ENCODE measurements at regions not wholly inside any gene's neighbourhood (a gene's known extent, or its start where the extent isn't known, plus 50 kb on each side); places are given as distances from the start of the nearest gene placed in this dataset.

GRCh38 chr2:104521247-104521646, 332.7 kb upstream of the POU3F3 start:
- Histone ChIP-seq H2BK12ac (ENCODE audit: insufficient read length, low read depth, low read length) (no peak overlapping the region), H4K8ac (replicated peaks; ENCODE audit: insufficient read length, low read depth, low read length) (no peak overlapping the region), H3K4me2 (ENCODE audit: insufficient read depth, insufficient read length, low read length) (no peak overlapping the region), H3K79me2 (ENCODE audit: insufficient read depth, low read length) (no peaks in the 10 kb centered on the region), H4K5ac (ENCODE audit: insufficient read length, low read depth, low read length) (no peak overlapping the region), H4K91ac (ENCODE audit: insufficient read length, low read depth, low read length) (no peak overlapping the region), H3K23me2 (ENCODE audit: insufficient read length, low read depth, low read length, poor library complexity, severe bottlenecking) (no peaks in the 10 kb centered on the region), H2BK20ac (ENCODE audit: low read depth, low read length, poor library complexity, severe bottlenecking) (no peak overlapping the region), H3T11ph (ENCODE audit: low read length) (no peak overlapping the region), H3K4me1 (ENCODE audit: insufficient read depth, low read length) (no peaks in the 10 kb centered on the region), H3K18ac (ENCODE audit: insufficient read length, low read depth, low read length) (no peak overlapping the region), H2BK120ac (ENCODE audit: low read depth, low read length, poor library complexity, severe bottlenecking) (no peak overlapping the region), H3K27me3 (ENCODE audit: insufficient read depth, low read length) (no peaks in the 10 kb centered on the region), H2AFZ (ENCODE audit: low read length) (no peak overlapping the region), H3K9ac (ENCODE audit: extremely low read depth, insufficient read length, low read length) (no peak overlapping the region), H3K9me3 (ENCODE audit: control insufficient read depth, low read depth, low read length) (no peaks in the 10 kb centered on the region), H3K79me1 (ENCODE audit: insufficient read depth, low read depth, low read length, poor library complexity, severe bottlenecking) (no peaks in the 10 kb centered on the region), H3K4ac (ENCODE audit: low read depth, low read length) (no peak overlapping the region), H3K56ac (ENCODE audit: insufficient read length, low read depth, low read length) (no peak overlapping the region), H2BK5ac (ENCODE audit: insufficient read length, low read length) (no peak overlapping the region), H3K23ac (ENCODE audit: insufficient read length, low read depth, low read length) (no peak overlapping the region), H4K20me1 (ENCODE audit: control insufficient read depth, insufficient read depth, insufficient read length) (no peaks in the 10 kb centered on the region), H2AK5ac (ENCODE audit: insufficient read length, low read length) (no peak overlapping the region), H3K27ac (ENCODE audit: insufficient read length, low read depth, low read length) (no peak overlapping the region), H3K14ac (ENCODE audit: insufficient read depth, low read length) (no peak overlapping the region), H2BK15ac (ENCODE audit: low read depth, low read length) (no peak overlapping the region)
- DNase-seq: peak; percentile 56
- Mint-ChIP-seq H3K9me3 (peaks cover 0 to 4% of the 10 kb centered on the region in 2 experiments; a peak in 1 of 5 replicates), H3K36me3 (ENCODE audit: insufficient read depth in 1 of 3, low read depth in 3 of 3) (no peaks in the 10 kb centered on the region), H3K27ac (no peak overlapping the region), H3K4me1 (peaks cover 7 to 12% of the 10 kb centered on the region in 2 experiments), H3K4me3 (no peak overlapping the region), H3K27me3 (ENCODE audit: low read depth) (no peaks in the 10 kb centered on the region)
- WGBS (ENCODE audit: extremely low coverage, insufficient read length, low lambda C conversion rate): no CpG with 5 or more reads among the region's 5 CpGs
- peak; percentile 67 for TF ChIP-seq CTCF (conservative IDR thresholded peaks at IDR 0.05)

Data from H9 (cell line).